HG03469 (cell line): ENCODE measurements at regions not wholly inside any gene's neighbourhood (a gene's known extent, or its start where the extent isn't known, plus 50 kb on each side); places are given as distances from the start of the nearest gene placed in this dataset.

Experiments
- ATAC-seq: cut with Tn5 transposase; IDR thresholded peaks from one replicate; pipeline ENCODE4 v1.9.1; 2021; ENCODE audit warnings: mild to moderate bottlenecking, moderate library complexity, moderate number of reproducible peaks; ENCODE audit not compliant: unreplicated experiment

DNA sequence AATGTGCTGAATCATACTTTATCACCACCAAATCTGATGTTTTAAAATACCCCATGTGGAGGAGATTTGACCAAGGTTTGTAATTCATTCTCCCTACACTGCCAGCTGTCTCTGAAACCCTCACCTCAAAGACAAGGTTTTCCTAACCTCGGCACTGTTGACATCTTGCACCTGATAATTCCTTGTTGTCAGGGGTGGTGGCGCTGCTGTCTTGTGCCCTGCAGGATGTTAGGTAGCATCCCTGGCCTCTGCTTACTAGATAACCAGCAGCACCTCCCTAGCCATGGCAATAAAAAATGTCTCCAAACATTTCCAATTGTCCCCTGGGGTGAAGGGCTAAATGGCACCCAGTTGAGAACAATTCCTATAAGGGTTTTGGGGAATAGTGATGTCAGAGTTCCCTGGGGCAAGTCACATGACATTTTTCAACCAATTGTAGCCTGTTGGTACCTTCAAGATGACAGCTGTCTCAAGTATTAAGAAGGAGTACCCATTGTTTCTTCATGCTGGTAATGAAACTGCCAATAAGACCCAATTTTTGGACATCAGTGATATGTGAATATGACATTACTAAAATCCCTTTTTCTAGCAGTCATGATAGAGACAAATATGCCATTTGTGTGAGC, 160.6 kb upstream of the PLCXD3 start:
- ATAC-seq = no peak

GRCh38 chr5:41670216-41670615, 159.8 kb upstream of the PLCXD3 start:
- ATAC-seq = no peak

DNA sequence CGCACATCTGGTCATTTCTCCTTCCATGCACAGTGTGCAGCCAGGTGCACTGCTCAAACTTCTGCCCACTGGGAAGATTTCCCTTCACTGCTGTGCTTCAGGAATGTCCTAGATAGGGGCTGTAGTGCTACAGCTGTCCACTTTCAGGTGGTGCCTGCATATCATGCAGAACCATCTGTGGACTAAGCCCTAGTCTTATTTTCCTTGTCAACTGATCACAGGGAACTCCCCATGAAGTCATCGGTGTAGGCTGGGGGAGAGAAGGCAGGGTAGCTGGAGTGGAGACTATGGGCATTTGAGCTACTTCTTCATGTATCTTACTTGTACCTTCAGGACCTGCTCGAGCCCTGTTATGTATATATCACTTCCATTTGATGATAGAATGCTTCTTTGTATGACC, 150.9 kb upstream of the PLCXD3 start:
- ATAC-seq = no peak

DNA sequence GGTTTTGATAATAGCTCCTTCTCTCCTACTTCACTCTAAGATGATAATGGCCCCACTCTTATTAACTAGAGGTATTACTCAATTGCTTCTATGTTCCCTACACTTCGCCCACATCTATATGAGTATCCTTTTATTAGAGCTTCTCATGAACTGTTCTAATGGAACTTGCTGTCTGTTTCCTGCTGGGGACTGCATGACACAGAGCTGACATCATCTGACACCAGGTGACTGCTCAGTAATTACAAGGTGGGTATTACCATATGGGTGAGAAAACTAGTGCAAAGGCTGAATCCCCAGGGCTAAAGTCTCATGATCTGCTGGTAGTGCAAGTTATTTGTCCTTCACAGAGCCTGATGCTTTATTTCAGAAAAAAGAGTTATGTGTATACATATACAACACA, 146.2 kb upstream of the PLCXD3 start:
- ATAC-seq = no peak

GRCh38 chr5:41650131-41650530, 139.7 kb upstream of the PLCXD3 start:
- no peak for ATAC-seq

- ATAC-seq = no peak
Measured at GRCh38 chr5:41649659-41650058, 139.3 kb upstream of the PLCXD3 start.

GRCh38 chr5:41648996-41649395, 138.6 kb upstream of the PLCXD3 start:
- ATAC-seq = no peak

DNA sequence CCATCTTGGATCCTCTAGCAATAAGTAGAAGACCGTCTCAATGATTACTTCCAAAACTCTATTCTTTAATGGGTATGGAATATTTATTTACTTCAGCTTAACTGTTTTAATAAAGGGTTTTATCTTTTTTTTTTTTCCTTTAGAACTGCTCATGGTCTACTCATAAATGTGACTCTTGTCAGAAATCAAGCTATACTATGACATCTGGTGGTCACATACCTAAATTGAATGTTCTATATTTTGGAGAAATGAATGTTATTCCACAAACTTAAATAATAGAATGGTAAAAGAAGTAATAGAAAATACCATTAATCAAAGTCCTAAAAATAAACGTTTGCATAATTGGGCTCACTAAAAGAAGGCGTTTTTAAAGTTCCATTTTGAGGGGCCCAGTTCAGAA, 131.2 kb upstream of the PLCXD3 start:
- no peak for ATAC-seq

GRCh38 chr5:41638685-41639084, 128.3 kb upstream of the PLCXD3 start:
- no peak for ATAC-seq

- ATAC-seq = no peak
Measured at GRCh38 chr5:41637869-41638268, 127.5 kb upstream of the PLCXD3 start.

DNA sequence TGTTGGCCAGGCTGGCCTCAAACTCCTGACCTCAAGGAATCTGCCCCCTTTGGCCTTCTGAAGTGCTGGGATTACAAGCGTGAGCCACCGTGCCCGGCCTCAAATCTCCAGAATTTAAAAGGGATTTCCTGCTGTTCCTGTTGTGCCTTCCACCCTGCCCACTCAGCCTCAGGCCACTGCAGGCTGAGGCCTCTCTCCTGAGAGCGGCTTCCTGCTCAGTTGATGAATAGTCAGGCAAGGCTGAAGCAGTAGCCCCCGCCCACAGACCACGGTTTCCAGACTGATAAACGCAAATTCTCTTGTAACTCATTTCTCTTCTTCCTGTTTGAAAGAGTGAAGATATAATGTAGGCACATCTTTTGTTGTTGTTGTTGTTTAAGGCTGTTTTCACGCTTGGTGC, 127.0 kb upstream of the PLCXD3 start:
- ATAC-seq = no peak

- peak; percentile 96 for ATAC-seq
Measured at GRCh38 chr5:41636605-41637004, 126.2 kb upstream of the PLCXD3 start.

- no peak for ATAC-seq
Measured at GRCh38 chr5:41629897-41630296, 119.5 kb upstream of the PLCXD3 start.

DNA sequence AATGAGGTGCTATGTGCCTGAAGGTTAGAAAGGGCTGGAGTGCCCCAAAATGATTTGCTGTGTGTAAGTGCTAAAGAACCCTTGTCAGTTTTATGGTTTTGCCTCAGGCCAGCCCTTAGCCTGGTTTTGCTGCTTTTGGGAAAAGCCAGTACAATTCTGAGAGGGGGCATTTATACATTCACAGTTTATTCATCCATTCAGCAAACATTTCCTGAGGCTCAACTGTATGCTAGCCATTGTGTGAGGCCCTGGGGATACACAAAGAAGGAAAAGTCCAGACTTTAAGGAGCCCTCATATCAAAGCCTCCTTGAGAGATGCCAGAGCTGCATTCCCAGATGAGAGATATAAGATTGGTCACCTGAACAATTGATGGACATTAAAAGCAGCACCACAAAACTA, 115.2 kb upstream of the PLCXD3 start:
- ATAC-seq = no peak

DNA sequence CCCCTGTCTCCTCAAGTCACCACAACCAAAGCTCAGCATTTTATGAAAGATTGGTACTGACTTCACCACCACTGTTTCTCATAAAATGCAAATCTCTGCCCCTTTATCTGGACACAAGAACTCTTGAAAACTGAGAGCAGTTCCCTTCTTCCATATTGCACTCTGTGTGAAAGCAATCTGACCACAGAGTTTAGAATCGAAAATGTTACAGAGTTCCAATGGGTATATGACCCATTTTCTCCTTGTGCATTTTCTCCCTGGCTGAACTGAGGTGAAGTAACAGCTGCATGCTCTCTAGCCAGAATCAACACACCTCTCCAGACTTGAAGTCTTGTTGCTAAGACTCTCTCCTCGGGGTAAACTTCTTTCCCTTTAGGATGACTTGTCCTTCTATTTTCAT, 111.0 kb upstream of the PLCXD3 start:
- no peak for ATAC-seq

DNA sequence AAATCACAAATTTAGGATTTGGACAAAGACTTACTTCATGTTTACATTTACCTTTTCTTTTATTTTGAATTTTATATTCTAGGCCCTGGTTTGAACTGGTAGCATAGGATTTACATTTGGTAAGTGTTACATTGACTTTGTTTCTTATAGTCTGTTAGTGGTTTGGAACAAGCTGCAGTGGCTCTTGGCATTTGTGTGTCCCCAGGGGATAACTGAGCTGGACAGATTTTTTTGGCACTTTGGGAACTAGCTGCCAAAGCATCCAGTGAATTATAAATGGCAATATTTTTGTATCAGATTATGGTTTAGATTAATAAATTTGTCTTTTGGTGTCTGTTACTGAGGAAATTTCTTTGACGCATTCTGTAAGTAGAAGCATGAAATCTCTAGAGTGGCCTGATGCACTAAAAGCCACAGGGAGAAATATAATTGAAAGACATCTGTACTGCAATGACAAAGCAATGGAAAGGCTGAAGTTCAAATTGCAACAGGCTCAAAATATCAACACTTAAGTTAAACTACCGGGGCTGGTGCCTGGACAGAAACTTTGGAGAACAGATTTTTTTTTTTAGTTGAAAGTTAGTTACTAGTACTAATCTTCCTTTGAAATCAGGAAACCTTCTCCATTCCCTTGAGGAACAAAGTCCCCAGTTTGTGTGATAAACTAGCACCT, 107.6 kb upstream of the PLCXD3 start:
- ATAC-seq = no peak

GRCh38 chr5:41610386-41610785, 100.0 kb upstream of the PLCXD3 start:
- ATAC-seq = no peak

GRCh38 chr5:41600731-41601130, 90.3 kb upstream of the PLCXD3 start:
- no peak for ATAC-seq

DNA sequence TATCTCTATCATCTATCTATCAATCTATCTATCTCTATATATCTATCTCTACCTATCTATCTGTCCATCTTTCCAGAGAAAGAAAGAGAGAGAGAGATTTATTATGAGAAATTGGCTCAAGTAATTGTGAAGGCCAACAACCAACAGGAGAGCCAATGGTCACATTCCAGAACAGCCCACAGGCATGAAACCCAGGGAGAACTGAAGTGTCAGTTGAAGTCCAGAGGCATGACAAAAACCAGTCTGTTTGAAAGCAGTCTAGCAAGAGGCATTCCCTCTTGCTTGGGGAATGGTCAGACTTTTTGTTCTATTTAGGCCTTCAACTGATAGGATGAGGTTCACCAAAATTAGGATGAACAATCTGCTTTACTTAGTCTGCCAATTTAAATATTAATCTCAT, 87.6 kb upstream of the PLCXD3 start:
- no peak for ATAC-seq

- no peak for ATAC-seq
Measured at GRCh38 chr5:41587668-41588067, 77.3 kb upstream of the PLCXD3 start.

DNA sequence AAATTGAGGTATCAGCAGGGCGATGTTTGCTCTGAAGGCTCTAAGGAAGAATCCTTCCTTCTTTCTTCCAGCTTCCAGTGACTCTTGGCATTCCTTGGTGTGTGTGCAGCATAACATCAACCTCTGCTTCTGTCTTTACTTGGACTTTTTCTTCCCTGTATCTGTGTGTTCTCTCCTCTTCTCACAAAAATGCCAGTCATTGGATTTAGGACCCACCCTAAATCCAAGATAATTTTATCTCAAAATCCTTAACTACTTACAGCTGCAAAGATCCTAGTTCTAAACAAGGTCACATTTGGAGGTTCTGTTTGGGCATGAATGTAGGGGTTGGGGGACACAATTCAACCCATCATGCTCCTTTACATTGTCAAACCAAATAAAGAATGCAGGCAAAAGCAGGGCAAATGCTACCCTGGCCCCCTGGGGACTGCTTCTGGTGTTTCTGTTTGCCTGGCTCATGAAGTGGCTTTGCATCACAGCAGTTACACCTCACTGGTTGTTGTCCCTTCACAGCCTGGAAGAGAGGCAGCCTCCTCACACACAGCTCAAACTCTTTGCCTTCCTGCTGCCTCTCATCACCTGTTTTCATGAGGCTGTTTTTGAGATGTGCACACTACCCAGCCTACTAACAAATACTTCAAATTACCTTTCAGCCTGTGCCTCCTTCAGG, 64.8 kb upstream of the PLCXD3 start:
- no peak for ATAC-seq

DNA sequence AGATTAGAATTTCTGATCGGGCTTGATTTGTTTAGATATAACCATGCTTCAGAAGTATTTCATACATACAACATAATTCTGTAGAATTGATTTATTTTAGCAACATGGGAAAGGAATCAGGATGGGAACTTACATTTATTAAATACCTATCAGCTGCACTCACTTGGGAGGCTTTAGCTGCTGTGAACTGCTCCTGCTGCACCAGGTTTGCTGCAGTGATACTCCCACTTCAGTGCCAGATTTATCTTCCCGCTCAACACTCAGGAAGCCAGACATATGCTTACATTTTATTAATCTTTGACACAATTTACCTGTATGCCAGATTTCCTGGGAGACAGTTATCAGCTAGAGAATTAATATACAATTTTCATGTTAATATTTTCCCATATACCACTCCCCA, 64.0 kb upstream of the PLCXD3 start:
- ATAC-seq = no peak
